Stimulated activated CD4-positive, alpha-beta T cell treated with anti-CD3 and anti-CD28 coated beads, Interleukin-2, amount 100 ng/mL, for 24 hours (primary cell): ENCODE measurements at regions not wholly inside any gene's neighbourhood (a gene's known extent, or its start where the extent isn't known, plus 50 kb on each side); places are given as distances from the start of the nearest gene placed in this dataset.
"Not testable (repeated sequence)": the region's sequence is repeated elsewhere in the genome, so short reads cannot be mapped to it uniquely, and the experiment has no call there.

ENCODE experiments used
- DNase-seq, 2 donors: peaks; one replicate each; pipeline ENCODE4 v3.0.0-alpha.2; 2020

DNA sequence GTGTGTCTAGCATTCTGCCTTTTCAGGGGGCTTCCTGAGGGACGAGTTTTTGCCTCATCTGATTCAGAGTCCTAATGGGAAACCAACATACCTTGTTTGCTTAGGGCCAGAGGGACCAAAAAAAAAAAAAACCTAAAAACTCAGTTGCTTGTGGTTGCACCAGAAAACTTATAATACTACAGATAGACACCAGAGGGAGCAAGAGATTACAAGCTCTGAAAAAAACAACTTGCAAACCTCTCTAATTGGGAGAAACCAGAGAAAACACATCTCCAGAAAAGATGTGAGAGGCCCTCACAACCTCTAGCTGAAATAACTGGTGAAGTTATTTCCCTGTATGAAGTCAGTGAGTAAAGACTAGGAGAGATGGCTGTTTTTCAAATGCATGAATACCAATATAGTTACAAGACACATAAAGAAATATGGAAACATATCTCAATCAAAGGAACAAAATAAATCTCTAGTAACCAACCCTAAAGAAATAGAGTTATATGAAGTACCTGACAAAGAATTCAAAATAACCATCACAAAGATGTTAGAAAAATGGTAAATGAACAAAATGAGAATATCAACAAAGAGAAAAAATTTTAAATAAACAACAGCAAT lies 233.7 kb upstream of the NFIA start:
- no peak for DNase-seq

DNA sequence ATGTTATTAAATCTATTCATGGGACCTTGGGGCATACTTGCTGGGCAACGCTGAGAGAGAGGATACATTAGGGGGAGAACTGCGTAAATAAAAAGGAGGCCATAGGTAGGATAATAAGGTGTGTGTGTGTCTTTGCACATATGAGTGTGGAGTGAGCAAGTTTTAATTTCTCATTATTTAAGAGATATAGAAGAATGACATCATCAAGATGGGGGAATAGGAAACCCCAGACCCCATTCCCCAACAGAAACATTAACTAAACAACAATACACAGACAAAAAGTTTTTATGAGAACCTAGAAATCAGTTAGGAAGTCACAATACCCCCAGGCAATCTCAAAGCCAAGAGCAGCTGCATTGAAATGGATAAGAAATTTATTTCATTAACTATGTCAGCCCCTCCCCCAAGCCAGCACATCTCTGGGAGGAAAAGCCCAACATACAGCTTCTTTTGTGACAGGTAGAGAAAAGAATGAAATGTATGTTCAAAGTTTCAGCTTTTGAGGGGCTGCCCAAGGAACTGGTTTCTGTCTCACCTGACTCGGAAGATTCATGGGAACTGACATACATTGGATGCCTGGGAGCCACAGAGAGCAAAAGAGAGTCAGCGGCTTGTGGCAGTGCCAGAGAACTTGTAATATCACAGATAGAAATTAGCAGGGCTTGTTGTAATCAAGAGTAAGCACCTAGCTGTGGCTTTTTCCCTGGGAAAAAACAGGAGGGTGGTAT lies 234.3 kb upstream of the NFIA start:
- no peak for DNase-seq

DNA sequence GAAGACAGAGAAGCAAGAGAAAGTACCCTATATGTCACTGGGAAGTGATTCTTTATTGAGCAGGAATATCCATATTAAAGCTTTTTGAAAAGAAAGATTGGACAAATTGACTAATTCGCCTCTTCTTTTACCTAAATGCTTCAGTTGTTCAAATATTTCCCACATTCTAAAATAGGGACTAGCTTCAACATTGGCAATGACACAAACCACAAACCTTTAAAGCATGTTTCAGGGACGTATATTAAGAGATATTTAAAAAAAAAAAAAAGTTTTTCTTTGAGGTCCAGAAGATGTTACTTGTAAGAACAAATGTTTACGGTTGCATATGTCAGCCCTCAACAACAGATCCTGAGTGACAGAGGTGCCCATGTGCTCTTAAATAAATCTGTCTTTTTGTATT lies 235.0 kb upstream of the NFIA start:
- DNase-seq: no peak

DNA sequence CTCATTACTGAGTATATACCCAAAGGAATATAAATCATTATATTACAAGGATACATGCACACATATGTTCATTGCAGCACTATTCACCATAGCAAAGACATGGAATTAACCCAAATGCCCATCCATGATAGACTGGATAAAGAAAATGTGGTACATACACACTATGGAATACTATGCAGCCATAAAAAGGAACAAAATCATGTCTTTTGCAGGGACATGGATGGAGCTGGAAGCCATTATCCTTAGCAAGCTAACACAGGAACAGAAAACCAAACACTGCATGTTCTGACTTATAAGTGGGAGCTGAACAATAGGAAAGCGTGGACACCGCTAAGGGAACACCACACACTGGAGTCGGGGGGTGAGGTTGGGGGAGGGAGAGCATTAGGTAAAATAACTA lies 236.7 kb upstream of the NFIA start:
- DNase-seq: not testable (repeated sequence)

DNA sequence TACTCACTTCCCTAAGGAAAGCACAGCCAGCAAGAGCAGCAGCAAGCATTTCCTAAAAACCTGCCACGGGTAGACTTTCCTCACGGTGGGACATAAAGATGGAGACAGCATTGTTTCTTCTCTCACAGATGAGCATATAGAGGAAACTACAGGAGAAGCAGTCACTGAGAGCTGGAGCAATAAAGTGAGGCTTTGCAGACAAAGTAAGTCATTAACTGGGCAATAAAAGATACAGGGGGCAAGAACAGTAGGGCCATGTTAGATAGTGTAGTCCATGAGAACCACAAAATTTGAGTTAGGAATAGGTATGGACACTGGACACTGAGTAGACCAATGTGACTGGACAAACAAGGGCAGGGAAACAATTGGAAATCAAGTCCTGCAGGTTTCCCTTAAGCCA lies 240.1 kb upstream of the NFIA start:
- DNase-seq: no peak

DNA sequence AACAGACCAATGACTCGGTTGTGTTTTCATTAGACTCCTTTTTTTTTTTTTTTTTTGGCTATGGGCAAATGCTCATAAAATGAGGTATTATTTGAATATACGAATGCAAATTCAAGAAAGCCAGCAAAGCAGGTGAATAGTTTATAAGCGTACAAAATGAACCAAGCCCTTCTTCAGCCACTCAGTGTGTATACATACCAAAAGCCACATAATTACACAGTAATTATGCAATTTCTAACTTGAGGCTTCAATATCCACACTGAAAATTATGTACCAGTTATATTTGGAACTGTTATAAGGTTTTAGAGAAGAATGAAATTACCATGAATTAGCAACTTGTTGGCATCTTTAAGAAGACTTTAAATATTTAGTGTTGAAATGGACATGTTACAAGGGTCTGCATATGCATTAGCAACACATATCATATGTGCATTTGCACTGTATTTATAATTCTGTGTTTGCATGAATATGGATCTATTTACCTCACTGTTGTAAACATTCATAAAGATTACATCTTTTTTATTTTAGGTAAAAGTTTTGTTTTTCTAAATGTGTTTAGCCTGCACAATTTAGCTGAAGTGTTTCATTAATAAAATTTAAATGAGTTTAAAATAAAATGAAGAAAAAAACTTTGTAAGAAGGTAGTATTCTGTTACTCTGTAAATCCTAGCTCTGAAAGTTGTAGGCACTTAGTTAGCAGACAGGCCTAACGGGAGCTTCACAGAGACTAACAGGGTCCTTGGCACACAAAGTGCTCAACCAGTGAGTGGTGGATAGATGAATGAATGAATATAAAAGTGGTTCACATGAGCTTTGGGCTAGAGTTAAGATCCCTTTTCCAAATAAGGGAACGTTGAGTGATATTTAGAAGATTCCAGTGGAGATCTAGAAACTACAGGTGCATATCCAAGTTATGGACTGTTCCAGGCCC lies 241.0 kb upstream of the NFIA start:
- DNase-seq: no peak

DNA sequence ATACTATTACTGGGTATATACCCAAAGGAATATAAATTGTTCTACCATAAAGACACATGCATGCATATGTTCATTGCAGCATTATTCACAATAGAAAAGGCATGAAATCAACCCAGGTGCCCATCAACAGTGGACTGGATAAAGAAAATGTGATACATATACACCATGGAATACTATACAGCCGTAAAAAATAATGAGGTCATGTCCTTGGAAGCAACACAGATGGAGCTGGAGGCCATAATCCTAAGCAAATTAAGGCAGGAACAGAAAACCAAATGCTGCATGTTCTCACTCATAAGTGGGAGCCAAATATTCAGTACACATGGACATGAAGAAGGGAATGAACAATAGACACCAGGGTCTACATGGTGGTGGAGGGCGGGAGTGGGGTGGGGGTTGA lies 241.9 kb upstream of the NFIA start:
- DNase-seq: not testable (repeated sequence)

DNA sequence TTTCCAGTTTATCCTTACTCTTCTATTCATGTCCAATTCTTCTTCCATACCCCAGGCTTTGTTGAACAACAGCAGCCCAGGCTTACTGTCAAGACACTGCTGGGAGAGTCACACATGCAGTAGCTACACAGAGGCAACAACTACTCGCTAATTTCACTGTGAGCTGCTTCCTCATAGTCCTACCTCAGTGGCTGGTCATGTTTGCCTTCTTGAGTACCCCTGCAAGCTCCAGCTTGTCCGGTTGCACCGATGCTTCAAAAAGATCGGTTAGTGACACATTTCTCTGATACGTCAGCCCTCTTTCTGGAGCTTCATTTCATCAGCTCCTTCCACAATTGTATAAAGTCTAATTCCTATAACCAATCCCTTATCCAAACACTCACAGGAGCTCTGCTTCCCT lies 246.7 kb upstream of the NFIA start:
- DNase-seq: no peak

DNA sequence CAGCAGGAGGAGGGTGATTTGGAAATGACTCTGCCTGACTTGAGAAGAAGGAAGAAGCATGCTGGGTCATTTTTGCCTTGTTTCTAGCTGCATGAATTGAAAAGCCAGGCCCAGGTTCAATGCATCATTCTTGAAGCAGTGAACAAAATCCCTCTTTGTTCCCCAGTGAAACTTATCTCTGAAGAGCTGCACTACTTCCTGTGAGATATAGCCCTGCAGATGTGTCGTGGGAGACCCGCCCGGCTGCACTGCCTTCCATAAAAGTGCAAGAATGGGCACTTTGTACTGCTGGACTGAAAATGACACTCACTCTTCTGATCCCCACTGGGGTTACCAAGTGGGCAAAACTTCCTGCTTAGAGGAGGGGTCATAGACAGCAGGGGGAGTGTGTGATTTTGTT lies 249.2 kb upstream of the NFIA start:
- DNase-seq: no peak

DNA sequence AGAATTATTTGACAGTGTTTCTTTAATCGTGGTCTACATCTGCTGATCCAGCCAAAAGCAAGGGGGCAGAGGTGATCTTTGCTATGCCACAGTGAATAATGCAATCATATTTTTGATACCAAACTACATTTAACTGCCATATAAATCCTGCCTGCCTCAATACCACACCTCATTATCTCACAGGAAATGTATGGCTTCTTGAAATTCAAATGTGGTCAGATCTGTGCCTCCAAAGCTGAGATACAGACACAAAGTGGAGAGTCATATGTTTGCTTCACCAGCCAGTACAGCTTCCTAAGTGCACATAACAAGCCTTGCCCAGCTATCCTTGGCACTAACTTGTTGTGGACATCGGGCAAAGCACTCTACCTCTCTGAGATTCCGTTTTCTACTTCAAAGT lies 250.0 kb upstream of the NFIA start:
- DNase-seq: no peak

DNA sequence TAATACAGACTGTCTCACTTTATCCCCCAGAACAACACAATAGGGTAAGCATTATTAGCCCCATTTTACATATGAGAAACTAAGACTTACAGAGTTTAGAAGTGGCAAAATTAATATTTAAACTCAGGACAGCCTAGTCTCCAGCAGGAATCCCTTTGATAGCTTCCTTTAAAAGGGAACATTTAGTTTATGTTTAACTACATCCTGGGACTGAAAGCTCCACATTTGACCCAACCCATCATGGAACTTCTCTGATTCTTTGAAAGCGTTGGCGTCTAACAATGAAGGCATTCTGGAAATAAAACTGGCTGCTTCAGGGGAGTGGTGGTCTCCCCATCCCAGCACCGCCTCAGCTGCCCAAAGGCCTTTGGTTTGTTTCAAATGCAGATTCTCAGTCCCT lies 250.6 kb upstream of the NFIA start:
- no peak for DNase-seq

DNA sequence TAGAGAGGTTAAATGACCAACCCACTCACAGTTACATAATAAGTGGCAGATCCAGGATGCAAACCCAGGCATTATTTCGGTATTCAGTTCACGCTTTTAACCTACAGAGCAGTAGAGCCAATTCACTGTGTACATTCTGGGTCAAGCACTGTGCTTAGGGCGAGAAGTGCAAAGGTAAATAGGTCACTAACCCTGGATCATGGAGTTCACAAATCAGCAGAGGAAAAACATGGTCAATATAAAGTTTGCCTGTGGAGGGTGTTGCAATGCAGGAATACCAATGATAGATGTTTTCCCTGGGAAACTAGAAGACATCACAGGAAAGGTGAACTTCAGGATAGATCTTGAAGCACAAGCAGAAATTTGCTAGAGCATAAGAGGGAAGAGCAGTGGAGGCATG lies 253.4 kb upstream of the NFIA start:
- no peak for DNase-seq

DNA sequence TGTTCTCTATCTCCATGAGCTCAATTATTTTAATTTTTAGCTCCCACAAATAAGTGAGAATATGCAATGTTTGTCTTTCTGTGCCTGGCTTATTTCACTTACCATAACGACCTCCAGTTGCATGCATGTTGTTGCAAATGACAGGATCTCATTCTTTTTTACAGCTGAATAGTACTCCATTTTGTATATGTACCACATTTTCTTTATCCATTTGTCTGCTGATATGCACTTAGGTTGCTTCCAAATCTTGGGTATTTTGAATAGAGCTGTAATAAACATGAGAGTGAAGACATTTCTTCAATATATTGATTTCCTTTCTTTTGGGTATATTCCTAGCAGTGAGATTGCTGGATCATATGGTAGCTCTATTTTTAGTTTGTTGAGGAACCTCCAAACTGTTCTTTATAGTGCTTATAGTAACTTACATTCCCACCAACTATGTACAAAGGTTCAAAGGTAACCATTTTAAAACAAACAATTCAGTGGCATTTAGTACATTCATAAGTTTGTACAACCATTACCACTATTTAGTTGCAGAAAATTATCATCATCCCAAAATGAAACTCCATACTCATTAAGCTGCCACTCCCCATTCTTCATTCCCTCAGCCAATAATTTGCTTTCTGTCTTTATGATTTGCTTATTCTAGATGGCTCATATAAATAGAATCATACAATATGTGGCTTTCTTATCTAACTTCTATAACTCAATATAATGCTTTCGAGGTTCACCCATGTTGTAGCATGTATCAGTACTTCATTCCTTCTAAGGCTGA lies 255.9 kb upstream of the NFIA start:
- DNase-seq: no peak

DNA sequence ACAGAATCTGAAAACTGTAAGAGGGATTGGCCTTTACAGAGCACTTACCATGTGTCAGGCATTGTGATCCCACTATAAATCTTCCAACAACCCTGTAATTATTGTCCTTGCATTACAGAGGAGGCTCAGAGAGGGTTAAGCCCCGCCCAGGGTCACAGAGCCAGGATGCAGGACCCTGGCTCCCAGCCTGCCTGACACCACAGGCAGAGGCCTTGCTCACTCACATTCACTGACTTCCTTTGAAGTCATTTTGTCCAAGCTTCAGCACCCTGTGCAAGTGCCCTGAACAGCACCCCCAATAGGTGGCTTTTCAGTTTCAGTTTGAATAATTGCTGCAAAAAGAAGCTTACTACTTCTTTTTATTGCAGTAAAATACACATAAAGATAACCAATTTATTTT lies 256.8 kb upstream of the NFIA start:
- no peak for DNase-seq

DNA sequence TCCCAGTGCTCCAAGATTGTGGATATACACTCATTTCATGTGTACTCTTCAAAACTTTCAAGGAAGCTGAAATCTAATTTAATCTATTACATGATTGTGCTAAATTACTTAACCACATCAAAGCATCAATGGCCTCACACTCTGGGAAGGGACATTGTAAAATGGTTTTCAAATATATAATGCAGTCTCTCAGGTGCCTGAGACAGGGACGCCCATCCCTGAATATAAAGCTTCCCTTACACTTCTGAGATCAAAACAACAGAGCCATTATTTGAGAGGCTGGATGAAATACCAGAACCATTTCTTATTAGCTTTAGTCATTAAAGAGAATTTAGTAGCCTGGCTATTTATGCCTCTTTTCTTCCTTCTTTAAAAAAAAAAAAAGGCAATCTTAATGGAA lies 259.2 kb upstream of the NFIA start:
- DNase-seq: no peak

DNA sequence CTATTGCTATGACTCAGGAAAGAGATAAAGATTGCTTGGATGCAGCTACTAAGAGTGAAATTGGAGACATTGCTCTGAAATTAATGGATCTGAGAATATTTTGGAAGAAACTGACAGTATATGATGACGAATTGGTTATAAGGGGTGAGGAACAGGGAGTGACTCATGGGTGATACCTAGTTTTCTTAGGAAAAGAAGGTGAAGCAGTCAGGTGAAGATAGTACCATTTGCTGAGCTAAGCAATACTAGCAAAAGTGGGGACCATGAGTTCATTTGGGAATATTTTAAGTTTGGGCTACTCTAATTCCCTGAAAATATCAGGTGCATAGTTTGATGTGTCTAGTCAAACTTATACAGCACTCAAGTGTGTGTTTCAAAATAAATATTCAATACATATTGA lies 260.1 kb upstream of the NFIA start:
- no peak for DNase-seq

DNA sequence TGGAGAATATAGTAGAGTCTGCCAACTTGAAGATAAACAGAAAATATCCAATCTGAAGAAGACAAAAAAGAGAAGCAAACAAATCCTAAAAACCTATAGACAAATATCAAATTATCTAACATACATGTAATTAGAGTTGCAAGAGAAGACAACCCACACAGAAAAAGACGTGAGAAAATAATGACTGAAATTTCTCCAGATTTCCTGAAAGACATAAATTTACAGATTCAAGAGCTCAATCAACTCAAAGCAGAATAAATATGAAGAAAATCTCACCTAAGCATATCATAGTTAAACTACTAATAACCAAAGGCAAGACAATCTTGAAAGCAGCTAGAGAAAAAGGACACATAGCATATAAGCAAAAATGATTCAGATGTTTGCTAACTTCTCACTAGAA lies 261.2 kb upstream of the NFIA start:
- no peak for DNase-seq

DNA sequence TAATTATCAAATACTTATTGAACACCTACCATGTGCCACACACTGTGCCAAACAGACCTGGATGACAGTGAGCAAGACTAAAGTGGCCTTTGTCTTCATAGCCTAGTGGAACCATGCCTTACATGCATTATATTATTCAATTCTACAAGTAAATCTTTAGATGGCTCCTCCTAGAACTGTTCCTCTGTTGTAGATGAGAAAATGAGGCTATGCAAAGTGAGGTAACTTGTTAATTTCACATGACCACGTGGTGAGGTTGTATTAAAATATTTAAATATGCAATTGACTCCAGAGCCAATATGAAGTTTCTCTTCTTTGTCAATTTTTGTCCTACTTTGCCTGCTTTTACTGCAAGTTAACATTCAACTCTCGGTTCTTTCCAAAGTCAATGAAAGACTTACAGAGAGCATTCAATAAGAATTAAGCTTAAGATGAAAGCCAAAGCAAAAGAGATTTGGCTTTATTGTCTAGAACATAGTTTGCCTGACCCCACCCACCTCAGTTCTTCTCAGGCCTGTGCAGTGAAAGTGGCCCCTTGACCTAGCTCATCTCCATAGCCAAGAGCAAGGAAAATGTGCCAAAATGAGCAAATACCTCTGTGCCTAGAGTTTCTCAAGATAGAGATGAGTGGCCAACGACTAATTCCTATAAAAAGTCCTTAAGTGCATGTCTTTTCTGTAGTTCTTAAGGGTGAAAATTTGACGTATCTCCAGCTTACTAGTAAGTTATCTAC lies 263.2 kb upstream of the NFIA start:
- DNase-seq: no peak

DNA sequence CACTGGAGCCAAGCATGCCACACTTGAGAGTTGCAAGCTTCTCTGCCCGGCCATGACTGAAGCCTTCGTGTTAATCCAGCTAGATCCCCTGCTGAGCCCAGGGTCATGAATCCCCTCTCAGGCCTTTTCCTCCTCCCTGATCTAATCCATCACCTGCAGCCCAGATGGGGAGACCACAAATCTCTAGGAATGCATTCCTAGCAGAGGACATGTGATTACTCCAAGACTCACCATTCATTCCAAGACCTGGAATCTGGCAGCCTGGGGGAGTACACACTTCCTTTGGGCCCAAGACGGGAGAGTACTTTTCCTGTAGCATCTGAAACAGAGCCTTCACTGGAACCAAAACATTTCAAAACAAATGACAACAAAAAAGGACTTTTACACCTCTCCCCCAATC lies 269.3 kb upstream of the NFIA start:
- DNase-seq: no peak

DNA sequence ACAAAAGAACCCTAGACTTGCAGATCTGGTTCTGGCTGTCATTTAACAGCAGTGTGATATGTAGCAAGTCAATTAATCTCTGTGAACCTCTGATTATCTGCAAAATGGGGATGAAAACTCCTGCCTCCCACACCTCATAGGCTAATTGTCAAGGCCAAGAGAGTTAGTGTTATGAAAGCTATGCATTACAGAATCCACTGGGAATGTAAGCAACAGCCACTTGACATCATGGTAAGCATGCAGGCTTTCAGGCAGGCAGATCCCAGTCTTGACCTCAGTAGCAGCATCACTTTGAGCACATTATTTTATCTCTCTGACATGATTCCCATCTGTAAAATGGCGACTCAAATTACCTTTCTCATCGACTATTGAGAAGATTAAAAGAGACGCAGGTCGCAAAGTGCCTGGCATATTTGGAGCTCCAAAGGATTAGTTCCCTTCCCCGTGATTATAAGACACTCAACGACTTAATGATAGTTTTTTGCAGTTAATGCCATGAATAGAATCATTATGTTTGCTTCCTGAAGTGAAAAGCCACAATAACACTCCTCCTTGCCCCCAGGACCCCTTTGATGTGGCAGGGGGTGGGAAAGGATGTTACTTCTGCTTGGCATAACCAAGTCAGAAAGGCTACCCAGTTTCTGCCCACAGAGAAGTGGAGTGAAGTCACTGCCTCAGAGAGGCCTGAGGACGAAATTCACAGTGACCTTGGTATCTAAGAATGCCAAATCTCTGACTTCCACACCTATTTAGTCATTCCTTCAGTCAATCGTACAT lies 273.0 kb upstream of the NFIA start:
- DNase-seq: no peak

DNA sequence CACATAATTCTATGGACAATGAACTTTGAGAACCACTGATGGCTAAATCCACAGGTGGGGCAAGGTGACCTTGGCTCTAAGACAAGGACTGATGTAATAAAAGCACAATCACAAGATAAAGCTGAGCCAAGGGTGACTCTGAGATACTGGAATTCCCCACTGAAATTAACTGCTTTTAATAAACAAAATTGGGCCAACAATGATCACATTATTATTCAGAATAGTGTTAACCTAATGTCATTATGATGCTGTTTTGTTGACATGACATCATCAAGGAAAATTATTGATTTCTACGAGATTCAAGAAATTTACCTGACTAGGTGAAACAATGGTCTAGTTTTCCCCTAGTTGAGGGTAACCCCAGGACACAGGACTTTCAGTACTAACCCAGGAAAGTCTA lies 273.7 kb upstream of the NFIA start:
- DNase-seq: no peak

DNA sequence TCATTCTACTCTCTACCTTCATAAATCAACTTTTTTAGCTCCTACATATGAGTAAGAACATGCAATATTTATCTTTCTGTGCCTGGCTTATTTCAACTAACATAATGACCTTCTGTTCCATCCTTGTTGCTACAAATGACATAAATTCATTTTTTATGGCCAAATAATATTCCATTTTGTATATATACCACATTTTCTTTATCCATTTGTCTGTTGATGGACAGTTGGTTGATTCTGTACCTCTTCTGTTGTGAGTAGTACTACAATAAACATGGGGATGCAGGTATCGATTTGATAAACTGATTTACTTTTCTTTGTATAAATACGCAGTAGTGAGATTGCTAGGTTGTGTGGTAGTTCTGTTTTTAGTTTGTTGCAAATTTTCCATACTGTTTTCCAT lies 279.5 kb upstream of the NFIA start:
- no peak for DNase-seq
